Activated T-helper 2 cell treated with anti-CD3 and anti-CD28 coated beads, Interferon-gamma antibody, Interleukin-2, Interleukin-4, amounts not matched to agents 10 μg/mL and 5 μg/mL and 100 μg/mL, durations not matched to agents 14 hours and 24 hours and 36 hours (primary cell): ENCODE measurements at regions not wholly inside any gene's neighbourhood (a gene's known extent, or its start where the extent isn't known, plus 50 kb on each side); places are given as distances from the start of the nearest gene placed in this dataset.

ENCODE experiments used
- DNase-seq: peaks from one replicate; pipeline ENCODE4 v3.0.0; 2021; ENCODE audit warnings: low spot score
- H3K27ac Mint-ChIP-seq: one replicate; pipeline ENCODE4 v1.8.0; 2021; ENCODE audit warnings: mixed read lengths
- H3K27me3 Mint-ChIP-seq: one replicate; pipeline ENCODE4 v1.8.0; 2021; ENCODE audit warnings: low read depth, mixed read lengths
- H3K36me3 Mint-ChIP-seq: one replicate; pipeline ENCODE4 v1.8.0; 2021; ENCODE audit warnings: low read depth, mixed read lengths
- H3K4me1 Mint-ChIP-seq: one replicate; pipeline ENCODE4 v1.8.0; 2021; ENCODE audit warnings: low read depth, mixed read lengths
- H3K4me3 Mint-ChIP-seq: one replicate; pipeline ENCODE4 v1.8.0; 2021; ENCODE audit warnings: low read depth, mild to moderate bottlenecking, moderate library complexity, mixed read lengths
- H3K9me3 Mint-ChIP-seq: one replicate; pipeline ENCODE4 v1.8.0; 2021; ENCODE audit warnings: mixed read lengths
- intact Hi-C: fragments of 100-400 bp; cut with micrococcal nuclease; formaldehyde crosslinking; loops from one replicate; pipeline ENCODE4 v1.15.1; 2023

GRCh38 chr15:87263871-87264270 is 992.7 kb downstream of the NTRK3 start:
- Mint-ChIP-seq H3K4me3 (no peak overlapping the region), H3K9me3 (peaks cover 11% of the 10 kb centered on the region), H3K4me1 (no peaks in the 10 kb centered on the region), H3K27me3 (no peaks in the 10 kb centered on the region), H3K27ac (no peak overlapping the region), H3K36me3 (no peaks in the 10 kb centered on the region)
- intact Hi-C loops = no loop called here
- no peak for DNase-seq

GRCh38 chr15:87263296-87263695 is 993.2 kb downstream of the NTRK3 start:
- no peaks in the 10 kb centered on the region for H3K36me3 Mint-ChIP-seq
- no peak for DNase-seq
- intact Hi-C loops = no loop called here
- peaks cover 11% of the 10 kb centered on the region for H3K9me3 Mint-ChIP-seq
- H3K27me3 Mint-ChIP-seq = no peaks in the 10 kb centered on the region
- H3K27ac Mint-ChIP-seq = no peak overlapping the region
- no peaks in the 10 kb centered on the region for H3K4me1 Mint-ChIP-seq
- no peak overlapping the region for H3K4me3 Mint-ChIP-seq

- no peaks in the 10 kb centered on the region for H3K9me3 Mint-ChIP-seq
- H3K4me3 Mint-ChIP-seq = no peak overlapping the region
- H3K36me3 Mint-ChIP-seq = no peaks in the 10 kb centered on the region
- no peaks in the 10 kb centered on the region for H3K27me3 Mint-ChIP-seq
- no peaks in the 10 kb centered on the region for H3K4me1 Mint-ChIP-seq
- DNase-seq = no peak
- no peak overlapping the region for H3K27ac Mint-ChIP-seq
- intact Hi-C loops = no loop called here
These were observed 1010.9 kb downstream of the NTRK3 start for GRCh38 chr15:87245592-87245991.

GRCh38 chr15:87243474-87243873 is 1013.1 kb downstream of the NTRK3 start:
- intact Hi-C loops = no loop called here
- no peak for DNase-seq

GRCh38 chr15:87239582-87240230 is 1016.8 kb downstream of the NTRK3 start:
- H3K4me3 Mint-ChIP-seq = no peak overlapping the region
- no peaks in the 10 kb centered on the region for H3K27me3 Mint-ChIP-seq
- DNase-seq = no peak
- no peaks in the 10 kb centered on the region for H3K9me3 Mint-ChIP-seq
- no peak overlapping the region for H3K27ac Mint-ChIP-seq
- H3K36me3 Mint-ChIP-seq = no peaks in the 10 kb centered on the region
- H3K4me1 Mint-ChIP-seq = no peaks in the 10 kb centered on the region
- intact Hi-C loops = no loop called here

More at GRCh38 chr15:87243474-87243873, 1013.1 kb downstream of the NTRK3 start:
- Mint-ChIP-seq H3K27me3 (no peaks in the 10 kb centered on the region), H3K4me3 (no peak overlapping the region), H3K9me3 (no peaks in the 10 kb centered on the region), H3K36me3 (no peaks in the 10 kb centered on the region), H3K27ac (no peak overlapping the region), H3K4me1 (no peaks in the 10 kb centered on the region)

GRCh38 chr15:87238451-87239068 is 1018.0 kb downstream of the NTRK3 start:
- no peak for DNase-seq

GRCh38 chr15:87228460-87228859 is 1028.1 kb downstream of the NTRK3 start:
- no peaks in the 10 kb centered on the region for H3K4me1 Mint-ChIP-seq
- peaks cover 8% of the 10 kb centered on the region for H3K9me3 Mint-ChIP-seq
- no peak overlapping the region for H3K27ac Mint-ChIP-seq
- no peaks in the 10 kb centered on the region for H3K36me3 Mint-ChIP-seq
- no peak for DNase-seq
- H3K4me3 Mint-ChIP-seq = no peak overlapping the region
- H3K27me3 Mint-ChIP-seq = no peaks in the 10 kb centered on the region
- intact Hi-C loops = no loop called here

More at GRCh38 chr15:87238451-87239068, 1018.0 kb downstream of the NTRK3 start:
- no peaks in the 10 kb centered on the region for H3K27me3 Mint-ChIP-seq
- H3K4me1 Mint-ChIP-seq = no peaks in the 10 kb centered on the region
- no peak overlapping the region for H3K4me3 Mint-ChIP-seq
- intact Hi-C loops = no loop called here
- no peak overlapping the region for H3K27ac Mint-ChIP-seq
- no peaks in the 10 kb centered on the region for H3K36me3 Mint-ChIP-seq
- peaks cover 9% of the 10 kb centered on the region for H3K9me3 Mint-ChIP-seq

- H3K27ac Mint-ChIP-seq = no peak overlapping the region
- H3K4me3 Mint-ChIP-seq = no peak overlapping the region
- intact Hi-C loops = no loop called here
- no peak for DNase-seq
- H3K9me3 Mint-ChIP-seq = peaks cover 6% of the 10 kb centered on the region
- H3K27me3 Mint-ChIP-seq = no peaks in the 10 kb centered on the region
- no peaks in the 10 kb centered on the region for H3K4me1 Mint-ChIP-seq
- no peaks in the 10 kb centered on the region for H3K36me3 Mint-ChIP-seq
These were observed 1028.7 kb downstream of the NTRK3 start for GRCh38 chr15:87227846-87228245.

- intact Hi-C loops = no loop called here
- Mint-ChIP-seq H3K36me3 (no peaks in the 10 kb centered on the region), H3K4me3 (no peak overlapping the region), H3K4me1 (no peaks in the 10 kb centered on the region), H3K9me3 (no peaks in the 10 kb centered on the region), H3K27me3 (no peaks in the 10 kb centered on the region), H3K27ac (no peak overlapping the region)
- no peak for DNase-seq
These were observed 1031.1 kb downstream of the NTRK3 start for GRCh38 chr15:87225436-87225835.

- H3K36me3 Mint-ChIP-seq = no peaks in the 10 kb centered on the region
- H3K4me3 Mint-ChIP-seq = no peak overlapping the region
- intact Hi-C loops = no loop called here
- no peaks in the 10 kb centered on the region for H3K9me3 Mint-ChIP-seq
- no peak overlapping the region for H3K27ac Mint-ChIP-seq
- H3K4me1 Mint-ChIP-seq = no peaks in the 10 kb centered on the region
- no peak for DNase-seq
- no peaks in the 10 kb centered on the region for H3K27me3 Mint-ChIP-seq
These were observed 1032.1 kb downstream of the NTRK3 start for GRCh38 chr15:87224404-87224803.

GRCh38 chr15:87219650-87220615 is 1036.6 kb downstream of the NTRK3 start:
- Mint-ChIP-seq H3K36me3 (no peaks in the 10 kb centered on the region), H3K9me3 (no peaks in the 10 kb centered on the region), H3K4me3 (no peak overlapping the region), H3K27ac (no peak overlapping the region), H3K4me1 (no peaks in the 10 kb centered on the region), H3K27me3 (no peaks in the 10 kb centered on the region)
- DNase-seq = no peak
- intact Hi-C loops = no loop called here

GRCh38 chr15:87215100-87215499 is 1041.4 kb downstream of the NTRK3 start:
- DNase-seq = no peak
- Mint-ChIP-seq H3K4me3 (no peak overlapping the region), H3K27ac (no peak overlapping the region), H3K27me3 (no peaks in the 10 kb centered on the region), H3K4me1 (no peaks in the 10 kb centered on the region), H3K9me3 (no peaks in the 10 kb centered on the region), H3K36me3 (no peaks in the 10 kb centered on the region)
- intact Hi-C loops = no loop called here

GRCh38 chr15:87213626-87214025 is 1042.9 kb downstream of the NTRK3 start:
- Mint-ChIP-seq H3K4me3 (no peak overlapping the region), H3K4me1 (no peaks in the 10 kb centered on the region), H3K9me3 (no peaks in the 10 kb centered on the region), H3K36me3 (no peaks in the 10 kb centered on the region), H3K27ac (no peak overlapping the region), H3K27me3 (no peaks in the 10 kb centered on the region)
- no peak for DNase-seq
- intact Hi-C loops = no loop called here
